ENCODE measurements at regions not wholly inside any gene's neighbourhood (a gene's known extent, or its start where the extent isn't known, plus 50 kb on each side); places are given as distances from the start of the nearest gene placed in this dataset.

DNA sequence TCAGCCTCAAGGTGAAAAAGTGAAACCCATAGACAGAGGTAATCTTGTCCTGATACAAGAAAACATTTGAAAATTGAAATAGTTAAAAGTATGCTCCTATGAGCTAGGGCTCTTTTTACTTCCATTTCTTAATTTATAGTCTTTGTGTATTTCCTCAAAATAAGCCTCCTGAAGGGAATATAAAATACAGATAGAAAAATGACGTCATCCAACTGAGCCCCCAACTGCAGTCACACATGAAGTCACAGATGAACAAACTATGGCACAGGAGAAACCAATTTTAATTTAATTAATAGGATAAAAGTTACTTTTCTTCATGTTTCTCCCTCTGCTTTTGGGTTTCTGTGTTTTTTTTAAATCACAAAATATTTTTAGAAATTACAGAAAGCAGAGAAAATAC lies 280.3 kb downstream of the HTR7 start:
- no peak overlapping the region for H3K4me3 ChIP-seq (ENCODE audit: low read depth in 1 of 3, low read length in 3 of 3)
- peaks cover 0 to 5% (median 0%) of the 10 kb centered on the region in 4 donors for H3K27me3 ChIP-seq (ENCODE audit: control insufficient read depth in 4 of 4, insufficient read depth in 4 of 4, low read length in 3 of 4)
- no peak overlapping the region for H3K27ac ChIP-seq (ENCODE audit: low read depth in 1 of 2, low read length in 2 of 2)
- 51% methylated on average over 1 of the region's 1 CpG for WGBS
- H3K4me1 ChIP-seq (ENCODE audit: control insufficient read depth in 4 of 4, insufficient read depth in 4 of 4, low read length in 3 of 4), result no peaks in the 10 kb centered on the region
- no peak for TF ChIP-seq EGR1 (IDR thresholded peaks at IDR 0.05; ENCODE audit: low read depth in 2 of 2)
- TF ChIP-seq, protein P1, sequence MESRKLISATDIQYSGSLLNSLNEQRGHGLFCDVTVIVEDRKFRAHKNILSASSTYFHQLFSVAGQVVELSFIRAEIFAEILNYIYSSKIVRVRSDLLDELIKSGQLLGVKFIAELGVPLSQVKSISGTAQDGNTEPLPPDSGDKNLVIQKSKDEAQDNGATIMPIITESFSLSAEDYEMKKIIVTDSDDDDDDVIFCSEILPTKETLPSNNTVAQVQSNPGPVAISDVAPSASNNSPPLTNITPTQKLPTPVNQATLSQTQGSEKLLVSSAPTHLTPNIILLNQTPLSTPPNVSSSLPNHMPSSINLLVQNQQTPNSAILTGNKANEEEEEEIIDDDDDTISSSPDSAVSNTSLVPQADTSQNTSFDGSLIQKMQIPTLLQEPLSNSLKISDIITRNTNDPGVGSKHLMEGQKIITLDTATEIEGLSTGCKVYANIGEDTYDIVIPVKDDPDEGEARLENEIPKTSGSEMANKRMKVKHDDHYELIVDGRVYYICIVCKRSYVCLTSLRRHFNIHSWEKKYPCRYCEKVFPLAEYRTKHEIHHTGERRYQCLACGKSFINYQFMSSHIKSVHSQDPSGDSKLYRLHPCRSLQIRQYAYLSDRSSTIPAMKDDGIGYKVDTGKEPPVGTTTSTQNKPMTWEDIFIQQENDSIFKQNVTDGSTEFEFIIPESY (IDR thresholded peaks at IDR 0.05), result no peak
- TF ChIP-seq, protein P2, sequence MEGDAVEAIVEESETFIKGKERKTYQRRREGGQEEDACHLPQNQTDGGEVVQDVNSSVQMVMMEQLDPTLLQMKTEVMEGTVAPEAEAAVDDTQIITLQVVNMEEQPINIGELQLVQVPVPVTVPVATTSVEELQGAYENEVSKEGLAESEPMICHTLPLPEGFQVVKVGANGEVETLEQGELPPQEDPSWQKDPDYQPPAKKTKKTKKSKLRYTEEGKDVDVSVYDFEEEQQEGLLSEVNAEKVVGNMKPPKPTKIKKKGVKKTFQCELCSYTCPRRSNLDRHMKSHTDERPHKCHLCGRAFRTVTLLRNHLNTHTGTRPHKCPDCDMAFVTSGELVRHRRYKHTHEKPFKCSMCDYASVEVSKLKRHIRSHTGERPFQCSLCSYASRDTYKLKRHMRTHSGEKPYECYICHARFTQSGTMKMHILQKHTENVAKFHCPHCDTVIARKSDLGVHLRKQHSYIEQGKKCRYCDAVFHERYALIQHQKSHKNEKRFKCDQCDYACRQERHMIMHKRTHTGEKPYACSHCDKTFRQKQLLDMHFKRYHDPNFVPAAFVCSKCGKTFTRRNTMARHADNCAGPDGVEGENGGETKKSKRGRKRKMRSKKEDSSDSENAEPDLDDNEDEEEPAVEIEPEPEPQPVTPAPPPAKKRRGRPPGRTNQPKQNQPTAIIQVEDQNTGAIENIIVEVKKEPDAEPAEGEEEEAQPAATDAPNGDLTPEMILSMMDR (IDR thresholded peaks at IDR 0.05; ENCODE audit: low read depth, low read length, missing input control), result no peak
- no peak for TF ChIP-seq NR2F2 (IDR thresholded peaks at IDR 0.05)
- TF ChIP-seq TAF1 (conservative IDR thresholded peaks at IDR 0.05), result no peak
- no peaks in the 10 kb centered on the region for H3K9me3 ChIP-seq (ENCODE audit: control insufficient read depth in 4 of 4, low read length in 3 of 4)
- DNase-seq (ENCODE audit: low spot score), result no peak
- H3K9ac ChIP-seq (ENCODE audit: low read depth in 1 of 2, low read length in 2 of 2), result no peak overlapping the region
- H3K36me3 ChIP-seq (ENCODE audit: control insufficient read depth in 4 of 4, insufficient read depth in 3 of 4, low read depth in 1 of 4, low read length in 3 of 4), result no peaks in the 10 kb centered on the region

DNA sequence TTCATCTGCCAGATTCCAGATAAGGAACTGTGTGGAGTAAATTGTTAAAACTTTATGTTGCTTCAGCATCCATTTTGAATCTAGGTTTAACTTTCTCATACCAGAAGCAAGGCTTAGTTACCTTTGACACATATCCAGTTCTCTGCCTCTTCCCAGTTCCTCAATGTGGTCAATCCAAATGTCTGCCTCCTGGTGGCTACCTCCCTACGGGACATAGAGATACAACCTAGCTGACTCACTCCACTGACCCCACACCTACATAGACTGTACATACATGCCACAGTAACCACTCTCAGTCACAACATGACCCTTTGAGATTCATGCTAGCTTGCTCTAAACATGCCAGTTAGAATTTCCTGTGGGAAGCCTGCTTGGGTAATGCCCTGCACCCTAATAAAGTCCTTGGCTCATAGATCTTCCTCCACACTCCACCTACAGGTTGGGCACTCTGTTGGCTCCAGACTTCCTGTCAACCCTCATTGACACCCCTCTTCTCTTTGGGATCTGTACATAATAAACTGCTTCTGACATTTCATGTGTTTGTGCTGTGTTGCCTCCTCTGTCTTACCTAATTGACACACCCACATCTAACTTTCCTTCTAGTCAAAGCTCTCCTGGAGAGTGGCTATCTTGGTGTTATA lies 278.1 kb downstream of the HTR7 start:
- H3K9me3 ChIP-seq (ENCODE audit: control insufficient read depth in 4 of 4, low read length in 3 of 4), result no peaks in the 10 kb centered on the region
- H3K27me3 ChIP-seq (ENCODE audit: control insufficient read depth in 4 of 4, insufficient read depth in 4 of 4, low read length in 3 of 4), result peaks cover 0 to 5% (median 0%) of the 10 kb centered on the region in 4 donors
- no peak overlapping the region for H3K27ac ChIP-seq (ENCODE audit: low read depth in 1 of 2, low read length in 2 of 2)
- TF ChIP-seq NR2F2 (IDR thresholded peaks at IDR 0.05), result no peak
- peak in 1 of 2 donors; percentile 14 for TF ChIP-seq RAD21 (IDR thresholded peaks at IDR 0.05)
- no peak overlapping the region for H3K9ac ChIP-seq (ENCODE audit: low read depth in 1 of 2, low read length in 2 of 2)
- WGBS, result 37% methylated on average over 1 of the region's 1 CpG
- H3K4me1 ChIP-seq (ENCODE audit: control insufficient read depth in 4 of 4, insufficient read depth in 4 of 4, low read length in 3 of 4), result no peaks in the 10 kb centered on the region
- H3K4me3 ChIP-seq (ENCODE audit: low read depth in 1 of 3, low read length in 3 of 3), result no peak overlapping the region
- DNase-seq (ENCODE audit: low spot score), result no peak
- no peaks in the 10 kb centered on the region for H3K36me3 ChIP-seq (ENCODE audit: control insufficient read depth in 4 of 4, insufficient read depth in 3 of 4, low read depth in 1 of 4, low read length in 3 of 4)

DNA sequence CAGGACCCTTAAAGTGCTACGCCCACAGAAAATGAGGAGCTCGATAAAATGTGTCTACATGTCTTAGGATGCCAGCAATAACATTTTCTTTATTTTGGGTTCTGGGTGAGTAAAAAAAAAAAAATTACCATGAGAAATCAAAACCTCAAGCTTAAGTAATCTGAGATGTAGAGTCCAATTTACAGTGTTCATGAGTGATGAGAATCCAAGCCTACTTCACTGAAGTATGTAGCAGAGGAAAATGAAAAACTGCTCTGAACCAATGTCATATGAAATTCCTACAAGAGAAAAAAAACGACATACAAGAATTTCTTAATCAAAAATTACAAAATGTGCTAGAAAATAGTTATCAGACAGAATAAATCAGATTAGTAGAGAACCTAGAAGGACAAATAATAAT lies 274.4 kb downstream of the HTR7 start:
- WGBS, result 74% methylated on average over 3 of the region's 3 CpGs
- TF ChIP-seq, protein P3, sequence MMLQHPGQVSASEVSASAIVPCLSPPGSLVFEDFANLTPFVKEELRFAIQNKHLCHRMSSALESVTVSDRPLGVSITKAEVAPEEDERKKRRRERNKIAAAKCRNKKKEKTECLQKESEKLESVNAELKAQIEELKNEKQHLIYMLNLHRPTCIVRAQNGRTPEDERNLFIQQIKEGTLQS (IDR thresholded peaks at IDR 0.05), result no peak
- TF ChIP-seq YY1 (IDR thresholded peaks at IDR 0.05) (no peak), SP1 (IDR thresholded peaks at IDR 0.05) (no peak), HNF4G (IDR thresholded peaks at IDR 0.05) (no peak), EGR1 (IDR thresholded peaks at IDR 0.05; ENCODE audit: low read depth in 2 of 2) (no peak), HNF4A (conservative IDR thresholded peaks at IDR 0.05) (no peak), RXRA (IDR thresholded peaks at IDR 0.05) (no peak), FOXA2 (IDR thresholded peaks at IDR 0.05) (no peak)
- TF ChIP-seq, protein P1 (IDR thresholded peaks at IDR 0.05), result no peak
- TF ChIP-seq, protein P4, sequence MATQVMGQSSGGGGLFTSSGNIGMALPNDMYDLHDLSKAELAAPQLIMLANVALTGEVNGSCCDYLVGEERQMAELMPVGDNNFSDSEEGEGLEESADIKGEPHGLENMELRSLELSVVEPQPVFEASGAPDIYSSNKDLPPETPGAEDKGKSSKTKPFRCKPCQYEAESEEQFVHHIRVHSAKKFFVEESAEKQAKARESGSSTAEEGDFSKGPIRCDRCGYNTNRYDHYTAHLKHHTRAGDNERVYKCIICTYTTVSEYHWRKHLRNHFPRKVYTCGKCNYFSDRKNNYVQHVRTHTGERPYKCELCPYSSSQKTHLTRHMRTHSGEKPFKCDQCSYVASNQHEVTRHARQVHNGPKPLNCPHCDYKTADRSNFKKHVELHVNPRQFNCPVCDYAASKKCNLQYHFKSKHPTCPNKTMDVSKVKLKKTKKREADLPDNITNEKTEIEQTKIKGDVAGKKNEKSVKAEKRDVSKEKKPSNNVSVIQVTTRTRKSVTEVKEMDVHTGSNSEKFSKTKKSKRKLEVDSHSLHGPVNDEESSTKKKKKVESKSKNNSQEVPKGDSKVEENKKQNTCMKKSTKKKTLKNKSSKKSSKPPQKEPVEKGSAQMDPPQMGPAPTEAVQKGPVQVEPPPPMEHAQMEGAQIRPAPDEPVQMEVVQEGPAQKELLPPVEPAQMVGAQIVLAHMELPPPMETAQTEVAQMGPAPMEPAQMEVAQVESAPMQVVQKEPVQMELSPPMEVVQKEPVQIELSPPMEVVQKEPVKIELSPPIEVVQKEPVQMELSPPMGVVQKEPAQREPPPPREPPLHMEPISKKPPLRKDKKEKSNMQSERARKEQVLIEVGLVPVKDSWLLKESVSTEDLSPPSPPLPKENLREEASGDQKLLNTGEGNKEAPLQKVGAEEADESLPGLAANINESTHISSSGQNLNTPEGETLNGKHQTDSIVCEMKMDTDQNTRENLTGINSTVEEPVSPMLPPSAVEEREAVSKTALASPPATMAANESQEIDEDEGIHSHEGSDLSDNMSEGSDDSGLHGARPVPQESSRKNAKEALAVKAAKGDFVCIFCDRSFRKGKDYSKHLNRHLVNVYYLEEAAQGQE (IDR thresholded peaks at IDR 0.05), result no peak
- TF ChIP-seq, protein P5, sequence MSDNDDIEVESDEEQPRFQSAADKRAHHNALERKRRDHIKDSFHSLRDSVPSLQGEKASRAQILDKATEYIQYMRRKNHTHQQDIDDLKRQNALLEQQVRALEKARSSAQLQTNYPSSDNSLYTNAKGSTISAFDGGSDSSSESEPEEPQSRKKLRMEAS (IDR thresholded peaks at IDR 0.05), result no peak
- H3K36me3 ChIP-seq (ENCODE audit: control insufficient read depth in 4 of 4, insufficient read depth in 3 of 4, low read depth in 1 of 4, low read length in 3 of 4), result no peaks in the 10 kb centered on the region
- H3K9me3 ChIP-seq (ENCODE audit: control insufficient read depth in 4 of 4, low read length in 3 of 4), result no peaks in the 10 kb centered on the region
- H3K9ac ChIP-seq (ENCODE audit: low read depth in 1 of 2, low read length in 2 of 2), result no peak overlapping the region
- H3K27ac ChIP-seq (ENCODE audit: low read depth in 1 of 2, low read length in 2 of 2), result no peak overlapping the region
- no peak overlapping the region for H3K4me3 ChIP-seq (ENCODE audit: low read depth in 1 of 3, low read length in 3 of 3)
- H3K4me1 ChIP-seq (ENCODE audit: control insufficient read depth in 4 of 4, insufficient read depth in 4 of 4, low read length in 3 of 4), result no peaks in the 10 kb centered on the region
- DNase-seq (ENCODE audit: low spot score), result no peak
- peaks cover 0 to 11% (median 0%) of the 10 kb centered on the region in 4 donors for H3K27me3 ChIP-seq (ENCODE audit: control insufficient read depth in 4 of 4, insufficient read depth in 4 of 4, low read length in 3 of 4)
